Neural cell (in vitro differentiated cells): ENCODE measurements at regions not wholly inside any gene's neighbourhood (a gene's known extent, or its start where the extent isn't known, plus 50 kb on each side); places are given as distances from the start of the nearest gene placed in this dataset.

ENCODE experiments used
- CTCF ChIP-seq: fragments of 450-650 bp; IDR thresholded peaks from 2 replicates; pipeline ENCODE4 v1.5.1; 2014; ENCODE audit warnings: antibody characterized with exemption, mild to moderate bottlenecking, moderate library complexity; ENCODE audit not compliant: poor library complexity, severe bottlenecking
- POLR2AphosphoS5 ChIP-seq: IDR thresholded peaks from 2 replicates; pipeline ENCODE4 v1.6.1; 2012
- RAD21 ChIP-seq: fragments of 450-650 bp; conservative IDR thresholded peaks from 2 replicates; pipeline ENCODE4 v1.6.1; 2014; ENCODE audit warnings: antibody characterized with exemption, mild to moderate bottlenecking, moderate library complexity
- REST ChIP-seq: IDR thresholded peaks from 2 replicates; pipeline ENCODE4 v1.6.1; 2012; ENCODE audit warnings: borderline replicate concordance

- no peak for TF ChIP-seq RAD21
- no peak for TF ChIP-seq POLR2AphosphoS5
- TF ChIP-seq REST: no peak
- no peak for TF ChIP-seq CTCF
Observed at GRCh38 chr13:40120288-40120687, 464.8 kb downstream of the COG6 start.
